Neural cell (in vitro differentiated cells): ENCODE measurements at regions not wholly inside any gene's neighbourhood (a gene's known extent, or its start where the extent isn't known, plus 50 kb on each side); places are given as distances from the start of the nearest gene placed in this dataset.

Experiments
- H2AFZ ChIP-seq: fragments of 200-600, 300-800 bp; sonication (generic), shearing (Covaris generic); 2 replicates; pipeline ENCODE4 v1.6.0; 2014; ENCODE audit warnings: low read depth, mild to moderate bottlenecking, antibody characterized with exemption, low read length, moderate library complexity
- H3F3A ChIP-seq: fragments of 200-600 bp; shearing (Covaris generic); 2 replicates; pipeline ENCODE4 v1.6.1; 2016; ENCODE audit warnings: mild to moderate bottlenecking, moderate library complexity, mixed read lengths, antibody characterized with exemption, low read length; ENCODE audit not compliant: insufficient read depth, poor library complexity, severe bottlenecking
- H3K27ac ChIP-seq: fragments of 200-600, 300-800 bp; sonication (generic), shearing (Covaris generic); 2 replicates; pipeline ENCODE4 v1.5.1; 2014; ENCODE audit warnings: mild to moderate bottlenecking, low read length, moderate library complexity
- H3K27me3 ChIP-seq: fragments of 300-800, 200-600 bp; sonication (generic), shearing (Covaris generic); 2 replicates; pipeline ENCODE4 v1.6.0; 2014; ENCODE audit warnings: mild to moderate bottlenecking, low read depth, low read length, moderate library complexity; ENCODE audit not compliant: insufficient read depth
- H3K36me3 ChIP-seq: fragments of 300-800, 200-600 bp; sonication (generic), shearing (Covaris generic); 2 replicates; pipeline ENCODE4 v1.5.1; 2014; ENCODE audit warnings: mild to moderate bottlenecking, antibody characterized with exemption, low read length, moderate library complexity; ENCODE audit not compliant: insufficient read depth
- H3K4me2 ChIP-seq: fragments of 300-800, 200-600 bp; sonication (generic), shearing (Covaris generic); 2 replicates; pipeline ENCODE4 v1.6.0; 2014; ENCODE audit warnings: mild to moderate bottlenecking, low read length
- H3K4me3 ChIP-seq: fragments of 300-800, 200-600 bp; sonication (generic), shearing (Covaris generic); 2 replicates; pipeline ENCODE4 v1.5.1; 2014; ENCODE audit warnings: mild to moderate bottlenecking, low read length, moderate library complexity
- H3K79me2 ChIP-seq: fragments of 200-600 bp; shearing (Covaris generic); replicated peaks from 2 replicates; pipeline ENCODE4 v1.6.0; 2014; ENCODE audit warnings: mild to moderate bottlenecking, low read length, moderate library complexity; ENCODE audit not compliant: insufficient read depth
- H3K9ac ChIP-seq: fragments of 300-800, 200-600 bp; sonication (generic), shearing (Covaris generic); 2 replicates; pipeline ENCODE4 v1.6.1; 2016; ENCODE audit warnings: mild to moderate bottlenecking, low read length, mixed read lengths
- H3K9me2 ChIP-seq: fragments of 200-600 bp; shearing (Covaris generic); 2 replicates; pipeline ENCODE4 v1.6.1; 2016; ENCODE audit warnings: mild to moderate bottlenecking, low read length, mixed read lengths; ENCODE audit not compliant: insufficient read depth
- H3K9me3 ChIP-seq: fragments of 200-600, 300-800 bp; sonication (generic), shearing (Covaris generic); 2 replicates; pipeline ENCODE4 v1.6.1; 2016; ENCODE audit warnings: mild to moderate bottlenecking, mixed run types, low read length, moderate library complexity, mixed read lengths
- H4K20me1 ChIP-seq: fragments of 200-600 bp; shearing (Covaris generic); 2 replicates; pipeline ENCODE4 v1.6.1; 2016; ENCODE audit warnings: mild to moderate bottlenecking, mixed run types; ENCODE audit not compliant: insufficient read depth
- CTCF ChIP-seq: fragments of 450-650 bp; IDR thresholded peaks from 2 replicates; pipeline ENCODE4 v1.5.1; 2014; ENCODE audit warnings: antibody characterized with exemption, mild to moderate bottlenecking, moderate library complexity; ENCODE audit not compliant: poor library complexity, severe bottlenecking
- EP300 ChIP-seq: fragments of 450-650 bp; conservative IDR thresholded peaks from 2 replicates; pipeline ENCODE4 v1.6.1; 2014; ENCODE audit warnings: antibody characterized with exemption, mild to moderate bottlenecking, moderate library complexity; ENCODE audit not compliant: poor library complexity, severe bottlenecking
- EZH2 ChIP-seq: fragments of 200-600, 300-800 bp; shearing (Covaris generic), sonication (generic); IDR thresholded peaks from 2 replicates; pipeline ENCODE4 v1.6.1; 2014; ENCODE audit warnings: antibody characterized with exemption, low read length, borderline replicate concordance, mild to moderate bottlenecking; ENCODE audit not compliant: insufficient read depth, poor library complexity, severe bottlenecking
- MXI1 ChIP-seq: fragments of 450-650 bp; conservative IDR thresholded peaks from 2 replicates; pipeline ENCODE4 v1.6.1; 2014; ENCODE audit warnings: antibody characterized with exemption, mild to moderate bottlenecking; ENCODE audit not compliant: poor library complexity, severe bottlenecking
- POLR2AphosphoS5 ChIP-seq: IDR thresholded peaks from 2 replicates; pipeline ENCODE4 v1.6.1; 2012
- RAD21 ChIP-seq: fragments of 450-650 bp; conservative IDR thresholded peaks from 2 replicates; pipeline ENCODE4 v1.6.1; 2014; ENCODE audit warnings: antibody characterized with exemption, mild to moderate bottlenecking, moderate library complexity
- REST ChIP-seq: IDR thresholded peaks from 2 replicates; pipeline ENCODE4 v1.6.1; 2012; ENCODE audit warnings: borderline replicate concordance
- SMC3 ChIP-seq: fragments of 450-650 bp; conservative IDR thresholded peaks from 2 replicates; pipeline ENCODE4 v1.6.1; 2014; ENCODE audit warnings: antibody characterized with exemption, mild to moderate bottlenecking, moderate library complexity; ENCODE audit not compliant: poor library complexity
- TAF1 ChIP-seq: IDR thresholded peaks from 2 replicates; pipeline ENCODE4 v1.6.1; 2012; ENCODE audit warnings: low read depth

GRCh38 chr7:93823621-93824020, 66.9 kb downstream of the TFPI2 start:
- Histone ChIP-seq H3K9me2 (no peaks in the 10 kb centered on the region), H3K4me2 (no peak overlapping the region), H3K36me3 (no peaks in the 10 kb centered on the region), H3F3A (no peaks in the 10 kb centered on the region), H3K9ac (no peak overlapping the region), H3K4me3 (no peak overlapping the region), H3K27ac (peak overlapping the region; percentile 16), H3K9me3 (no peaks in the 10 kb centered on the region), H3K79me2 (no peaks in the 10 kb centered on the region), H3K27me3 (no peaks in the 10 kb centered on the region), H2AFZ (no peak overlapping the region), H4K20me1 (no peaks in the 10 kb centered on the region)
- TF ChIP-seq TAF1: no peak
- peak; percentile 0 for TF ChIP-seq EP300

- Histone ChIP-seq H3K27ac (no peak overlapping the region), H3K9me3 (no peaks in the 10 kb centered on the region), H3K9ac (no peak overlapping the region), H3K9me2 (no peaks in the 10 kb centered on the region), H3K4me3 (no peak overlapping the region), H3K4me2 (no peak overlapping the region), H3K27me3 (no peaks in the 10 kb centered on the region), H3F3A (no peaks in the 10 kb centered on the region), H4K20me1 (no peaks in the 10 kb centered on the region), H2AFZ (no peak overlapping the region), H3K79me2 (no peaks in the 10 kb centered on the region), H3K36me3 (no peaks in the 10 kb centered on the region)
- TF ChIP-seq EP300: peak; percentile 21
- TF ChIP-seq CTCF: no peak
Measured at GRCh38 chr7:93821463-93821862, 69.1 kb downstream of the TFPI2 start.

- H3K27ac ChIP-seq: no peak overlapping the region
- no peaks in the 10 kb centered on the region for H4K20me1 ChIP-seq
- H3K4me3 ChIP-seq: no peak overlapping the region
- TF ChIP-seq EP300: no peak
- no peak for TF ChIP-seq RAD21
- no peak for TF ChIP-seq TAF1
- TF ChIP-seq EZH2: no peak
- TF ChIP-seq MXI1: no peak
- TF ChIP-seq REST: no peak
- no peak for TF ChIP-seq CTCF
- TF ChIP-seq POLR2AphosphoS5: no peak
- TF ChIP-seq SMC3: no peak
- H3K27me3 ChIP-seq: no peaks in the 10 kb centered on the region
- no peak overlapping the region for H2AFZ ChIP-seq
- H3K79me2 ChIP-seq: no peaks in the 10 kb centered on the region
- no peak overlapping the region for H3K9ac ChIP-seq
- H3K36me3 ChIP-seq: no peaks in the 10 kb centered on the region
- no peaks in the 10 kb centered on the region for H3K9me2 ChIP-seq
- no peaks in the 10 kb centered on the region for H3F3A ChIP-seq
- no peaks in the 10 kb centered on the region for H3K9me3 ChIP-seq
- H3K4me2 ChIP-seq: no peak overlapping the region
Measured at GRCh38 chr7:93819699-93820098, 70.9 kb downstream of the TFPI2 start.
